BE2C (cell line): ENCODE measurements at regions not wholly inside any gene's neighbourhood (a gene's known extent, or its start where the extent isn't known, plus 50 kb on each side); places are given as distances from the start of the nearest gene placed in this dataset.

Source experiments
- DNase-seq: peaks from one replicate; pipeline ENCODE4 v3.0.0-alpha.2; 2020
- H3K27me3 ChIP-seq: fragments of 250-450 bp; sonication (Bioruptor Pico); 2 replicates; pipeline ENCODE4 v1.5.1; 2020; ENCODE audit warnings: mild to moderate bottlenecking
- H3K36me3 ChIP-seq: fragments of 250-450 bp; sonication (Bioruptor Pico); 2 replicates; pipeline ENCODE4 v1.5.1; 2020; ENCODE audit warnings: mild to moderate bottlenecking
- H3K4me1 ChIP-seq: fragments of 250-450 bp; sonication (Bioruptor Pico); 2 replicates; pipeline ENCODE4 v1.5.1; 2020
- H3K4me3 ChIP-seq: 2 replicates; pipeline ENCODE4 v1.5.1; 2011; ENCODE audit warnings: low read depth, low read length
- H3K9me3 ChIP-seq: fragments of 250-450 bp; sonication (Bioruptor Pico); 2 replicates; pipeline ENCODE4 v1.5.1; 2020
- TF ChIP-seq, protein P1 (sequence below): IDR thresholded peaks from 2 replicates; pipeline ENCODE4 v1.5.1; 2012; ENCODE audit warnings: mild to moderate bottlenecking, low read depth, low read length

- no peak for DNase-seq
- H3K36me3 ChIP-seq = no peaks in the 10 kb centered on the region
- H3K9me3 ChIP-seq = no peaks in the 10 kb centered on the region
- H3K4me3 ChIP-seq = no peak overlapping the region
- TF ChIP-seq, protein P1, sequence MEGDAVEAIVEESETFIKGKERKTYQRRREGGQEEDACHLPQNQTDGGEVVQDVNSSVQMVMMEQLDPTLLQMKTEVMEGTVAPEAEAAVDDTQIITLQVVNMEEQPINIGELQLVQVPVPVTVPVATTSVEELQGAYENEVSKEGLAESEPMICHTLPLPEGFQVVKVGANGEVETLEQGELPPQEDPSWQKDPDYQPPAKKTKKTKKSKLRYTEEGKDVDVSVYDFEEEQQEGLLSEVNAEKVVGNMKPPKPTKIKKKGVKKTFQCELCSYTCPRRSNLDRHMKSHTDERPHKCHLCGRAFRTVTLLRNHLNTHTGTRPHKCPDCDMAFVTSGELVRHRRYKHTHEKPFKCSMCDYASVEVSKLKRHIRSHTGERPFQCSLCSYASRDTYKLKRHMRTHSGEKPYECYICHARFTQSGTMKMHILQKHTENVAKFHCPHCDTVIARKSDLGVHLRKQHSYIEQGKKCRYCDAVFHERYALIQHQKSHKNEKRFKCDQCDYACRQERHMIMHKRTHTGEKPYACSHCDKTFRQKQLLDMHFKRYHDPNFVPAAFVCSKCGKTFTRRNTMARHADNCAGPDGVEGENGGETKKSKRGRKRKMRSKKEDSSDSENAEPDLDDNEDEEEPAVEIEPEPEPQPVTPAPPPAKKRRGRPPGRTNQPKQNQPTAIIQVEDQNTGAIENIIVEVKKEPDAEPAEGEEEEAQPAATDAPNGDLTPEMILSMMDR = no peak
- no peaks in the 10 kb centered on the region for H3K27me3 ChIP-seq
- no peaks in the 10 kb centered on the region for H3K4me1 ChIP-seq
Observed at GRCh38 chr1:82538876-82539275, 738.1 kb downstream of the ADGRL2 start.

GRCh38 chr1:82534996-82535395 lies 734.3 kb downstream of the ADGRL2 start:
- Histone ChIP-seq H3K4me1 (no peaks in the 10 kb centered on the region), H3K36me3 (no peaks in the 10 kb centered on the region), H3K9me3 (no peaks in the 10 kb centered on the region), H3K27me3 (no peaks in the 10 kb centered on the region), H3K4me3 (no peak overlapping the region)
- no peak for DNase-seq
- TF ChIP-seq, protein P1 = no peak

DNA sequence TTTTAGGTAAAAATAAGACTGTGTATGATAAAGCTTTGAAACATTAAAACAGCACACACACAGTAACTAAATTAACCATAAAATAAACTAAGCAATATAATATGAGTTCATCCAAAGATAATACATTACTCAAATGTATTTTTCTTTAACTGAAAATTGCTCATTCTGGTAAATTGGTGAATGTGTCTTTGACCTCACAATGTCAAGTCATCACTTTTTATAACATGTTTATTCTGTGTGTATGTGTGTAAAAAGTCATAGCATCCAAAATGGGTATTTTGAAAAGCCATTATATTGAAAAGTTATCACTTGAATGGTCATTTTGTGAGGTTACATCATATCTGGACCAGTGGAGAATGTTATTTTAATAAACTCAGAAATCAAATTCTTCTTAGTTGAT lies 724.6 kb downstream of the ADGRL2 start:
- no peak for DNase-seq
- Histone ChIP-seq H3K4me1 (no peaks in the 10 kb centered on the region), H3K9me3 (no peaks in the 10 kb centered on the region), H3K27me3 (no peaks in the 10 kb centered on the region), H3K36me3 (no peaks in the 10 kb centered on the region), H3K4me3 (no peak overlapping the region)
- TF ChIP-seq, protein P1 = no peak

DNA sequence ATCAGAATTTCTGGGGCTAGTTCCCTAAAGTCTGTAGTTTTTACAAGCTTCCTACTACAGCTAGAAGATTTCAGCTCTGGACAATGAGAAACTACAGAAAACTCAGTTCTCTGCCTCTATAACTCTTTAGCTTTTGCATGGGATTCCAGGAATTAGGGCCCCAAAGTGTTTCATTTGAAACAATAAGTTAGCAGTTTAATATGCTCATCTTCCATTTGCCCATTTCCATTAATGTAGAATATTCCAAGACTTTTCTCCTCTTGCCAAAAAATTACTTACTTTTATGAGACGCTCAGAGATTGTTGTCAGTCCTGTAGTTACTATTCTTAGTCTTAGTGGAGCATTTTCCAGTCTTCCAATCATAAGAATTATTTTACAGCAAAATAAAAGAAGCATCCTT lies 719.9 kb downstream of the ADGRL2 start:
- H3K36me3 ChIP-seq = no peaks in the 10 kb centered on the region
- H3K4me3 ChIP-seq = no peak overlapping the region
- no peaks in the 10 kb centered on the region for H3K9me3 ChIP-seq
- DNase-seq = no peak
- no peaks in the 10 kb centered on the region for H3K4me1 ChIP-seq
- TF ChIP-seq, protein P1 = no peak
- H3K27me3 ChIP-seq = no peaks in the 10 kb centered on the region

DNA sequence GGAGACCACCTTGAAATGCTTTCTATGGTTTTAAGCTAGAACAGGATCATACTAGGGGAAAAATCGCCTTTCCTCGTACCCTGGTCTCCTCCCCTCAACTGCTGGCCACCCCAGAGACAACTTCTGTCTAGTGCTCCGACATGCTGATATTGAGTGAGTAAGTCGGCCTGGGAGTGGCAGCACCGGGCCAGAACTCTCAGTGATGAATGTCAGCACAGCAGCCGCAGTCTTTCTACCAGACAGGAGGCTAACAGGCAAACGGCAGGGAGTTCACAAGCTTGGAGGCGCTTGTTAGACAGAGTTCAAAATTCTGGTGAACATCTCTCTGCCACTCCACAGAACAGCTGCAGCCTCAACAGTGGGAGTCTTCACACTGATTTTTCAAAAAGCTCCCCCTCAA lies 716.9 kb downstream of the ADGRL2 start:
- TF ChIP-seq, protein P1 = no peak
- H3K9me3 ChIP-seq = no peaks in the 10 kb centered on the region
- peak; percentile 5 for DNase-seq
- H3K36me3 ChIP-seq = no peaks in the 10 kb centered on the region
- no peak overlapping the region for H3K4me3 ChIP-seq
- no peaks in the 10 kb centered on the region for H3K4me1 ChIP-seq
- no peaks in the 10 kb centered on the region for H3K27me3 ChIP-seq

GRCh38 chr1:82515650-82516049 lies 714.9 kb downstream of the ADGRL2 start:
- DNase-seq = no peak
- TF ChIP-seq, protein P1 = no peak
- Histone ChIP-seq H3K36me3 (no peaks in the 10 kb centered on the region), H3K4me3 (no peak overlapping the region), H3K4me1 (no peaks in the 10 kb centered on the region), H3K9me3 (no peaks in the 10 kb centered on the region), H3K27me3 (no peaks in the 10 kb centered on the region)
